Vagina (tissue), 2 donors: ENCODE measurements at regions not wholly inside any gene's neighbourhood (a gene's known extent, or its start where the extent isn't known, plus 50 kb on each side); places are given as distances from the start of the nearest gene placed in this dataset.

Experiments used
- DNase-seq, 2 donors: peaks; one replicate each; pipeline ENCODE4 v3.0.0-alpha.2; 2017; ENCODE audit errors: extremely low spot score in 2 of 2
- H3K27ac ChIP-seq: fragments of 200-600 bp; sonication (generic); one replicate; pipeline ENCODE4 v1.5.1; 2019
- H3K27me3 ChIP-seq: fragments of 200-600 bp; sonication (generic); one replicate; pipeline ENCODE4 v1.5.1; 2019
- H3K36me3 ChIP-seq, 2 donors: fragments of 200-600 bp; sonication (generic); one replicate each; pipeline ENCODE4 v1.5.1; 2017 to 2019
- H3K4me1 ChIP-seq: fragments of 200-600 bp; sonication (generic); one replicate; pipeline ENCODE4 v1.5.1; 2019
- H3K4me3 ChIP-seq, 2 donors: fragments of 200-600 bp; sonication (generic); 1 replicate in 1 of 2; 2 replicates in 1 of 2; pipeline ENCODE4 v1.5.1; 2016 to 2019
- H3K9me3 ChIP-seq: fragments of 200-600 bp; sonication (generic); one replicate; pipeline ENCODE4 v1.5.1; 2019
- CTCF ChIP-seq, 3 experiments: fragments of 450-650 bp in 2 of 3; fragments of 200-600 bp in 1 of 3; sonication (generic) in 1 of 3; IDR thresholded peaks; one replicate each; pipeline ENCODE4 v1.5.1; 2017 to 2019; ENCODE audit warnings: antibody characterized with exemption in 3 of 3, mild to moderate bottlenecking in 2 of 3, moderate library complexity in 2 of 3
- POLR2A ChIP-seq, 2 donors: fragments of 450-650 bp; IDR thresholded peaks; one replicate each; pipeline ENCODE4 v1.6.1; 2017; ENCODE audit warnings: antibody characterized with exemption in 2 of 2, mild to moderate bottlenecking in 2 of 2, moderate library complexity in 2 of 2
- POLR2AphosphoS5 ChIP-seq, 2 donors: sonication (generic); formaldehyde crosslinking; IDR thresholded peaks; one replicate each; pipeline ENCODE4 v1.9.0; 2017; ENCODE audit warnings: antibody characterized with exemption in 2 of 2, mild to moderate bottlenecking in 2 of 2, low read depth in 1 of 2; ENCODE audit not compliant: insufficient read depth in 1 of 2
- intact Hi-C: fragments of 100-400 bp; cut with DNase I; formaldehyde crosslinking; loops from one replicate; pipeline ENCODE4 v1.15.1; 2023

DNA sequence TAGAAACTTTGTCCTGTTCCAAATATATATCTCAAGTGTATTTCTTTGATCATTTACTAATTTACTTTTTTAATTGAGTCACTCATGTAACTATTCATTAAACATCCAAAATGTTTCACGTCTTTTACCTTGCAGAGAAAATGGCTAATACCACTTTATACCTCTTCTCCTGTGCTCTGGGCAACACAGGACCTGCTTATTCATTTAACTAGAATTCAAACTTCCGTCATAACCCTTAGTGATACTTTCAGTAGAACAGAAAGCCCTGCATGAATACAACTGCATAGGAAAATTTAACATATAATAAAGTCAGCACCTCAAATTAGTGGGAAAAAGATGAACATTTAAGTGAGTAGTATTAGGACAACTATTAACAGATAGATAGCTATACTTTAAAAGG is 205.2 kb downstream of the MREG start:
- intact Hi-C loops: no loop called here
- TF ChIP-seq POLR2AphosphoS5 (IDR thresholded peaks at IDR 0.05; ENCODE audit: insufficient read depth in 1 of 2, low read depth in 1 of 2) (no peak), POLR2A (IDR thresholded peaks at IDR 0.05) (no peak), CTCF (IDR thresholded peaks at IDR 0.05) (no peak)

GRCh38 chr2:215805493-215805892 is 207.9 kb downstream of the MREG start:
- Histone ChIP-seq H3K27me3 (no peaks in the 10 kb centered on the region), H3K9me3 (no peaks in the 10 kb centered on the region), H3K36me3 (no peaks in the 10 kb centered on the region), H3K27ac (no peak overlapping the region), H3K4me3 (no peak overlapping the region), H3K4me1 (no peaks in the 10 kb centered on the region)
- TF ChIP-seq POLR2AphosphoS5 (IDR thresholded peaks at IDR 0.05; ENCODE audit: insufficient read depth in 1 of 2, low read depth in 1 of 2) (no peak), POLR2A (IDR thresholded peaks at IDR 0.05) (no peak), CTCF (IDR thresholded peaks at IDR 0.05) (no peak)
- no peak for DNase-seq
- intact Hi-C loops: no loop called here

More for the DNA sequence above, 205.2 kb downstream of the MREG start:
- DNase-seq: no peak
- Histone ChIP-seq H3K27ac (no peak overlapping the region), H3K27me3 (no peaks in the 10 kb centered on the region), H3K9me3 (no peaks in the 10 kb centered on the region), H3K36me3 (no peaks in the 10 kb centered on the region), H3K4me1 (no peaks in the 10 kb centered on the region), H3K4me3 (no peak overlapping the region)

DNA sequence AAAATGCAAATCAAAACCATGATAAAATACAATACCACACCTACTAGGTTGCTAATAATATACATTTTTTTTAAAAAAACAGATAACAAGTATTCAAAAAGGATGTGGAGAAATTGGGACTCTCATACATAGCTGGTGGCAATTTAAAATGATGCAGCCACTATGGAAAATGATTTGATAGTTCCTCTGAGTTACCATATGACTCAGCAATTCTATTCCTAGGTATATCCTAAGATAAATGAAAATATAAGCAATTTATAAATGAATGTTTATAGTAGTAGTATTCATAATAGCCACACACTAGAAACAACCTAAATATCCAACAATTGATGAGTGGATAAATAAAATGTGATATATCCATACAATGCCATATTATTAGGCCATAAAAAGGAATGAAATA is 210.2 kb downstream of the MREG start:
- no peak for DNase-seq

DNA sequence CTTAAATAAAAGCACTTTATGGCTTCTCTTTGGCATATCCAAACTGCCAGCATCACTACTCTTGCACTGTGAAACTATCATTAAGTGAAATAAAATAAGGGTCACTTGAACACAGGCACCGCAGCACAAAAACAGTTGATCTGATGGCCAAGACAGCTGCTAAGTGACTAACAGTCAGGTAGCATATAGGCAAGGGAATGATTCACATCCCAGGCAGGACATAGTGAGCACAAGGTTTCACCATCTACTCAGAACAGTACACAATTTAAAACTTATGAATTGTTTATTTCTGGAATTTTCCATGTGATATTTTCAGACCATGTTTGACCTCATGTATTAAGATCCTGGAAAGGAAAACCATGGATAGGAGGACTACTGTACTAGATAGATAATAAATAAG is 214.2 kb downstream of the MREG start:
- no peak overlapping the region for H3K27ac ChIP-seq
- no peaks in the 10 kb centered on the region for H3K4me1 ChIP-seq
- H3K4me3 ChIP-seq: no peak overlapping the region
- intact Hi-C loops: no loop called here
- no peaks in the 10 kb centered on the region for H3K36me3 ChIP-seq
- TF ChIP-seq CTCF (IDR thresholded peaks at IDR 0.05): no peak
- no peak for TF ChIP-seq POLR2AphosphoS5 (IDR thresholded peaks at IDR 0.05; ENCODE audit: insufficient read depth in 1 of 2, low read depth in 1 of 2)
- no peak for TF ChIP-seq POLR2A (IDR thresholded peaks at IDR 0.05)
- no peaks in the 10 kb centered on the region for H3K27me3 ChIP-seq
- H3K9me3 ChIP-seq: no peaks in the 10 kb centered on the region
- DNase-seq: no peak

More for the DNA sequence above, 210.2 kb downstream of the MREG start:
- Histone ChIP-seq H3K27me3 (no peaks in the 10 kb centered on the region), H3K4me1 (no peaks in the 10 kb centered on the region), H3K9me3 (no peaks in the 10 kb centered on the region), H3K36me3 (no peaks in the 10 kb centered on the region), H3K27ac (no peak overlapping the region), H3K4me3 (no peak overlapping the region)
- intact Hi-C loops: no loop called here
- TF ChIP-seq POLR2AphosphoS5 (IDR thresholded peaks at IDR 0.05; ENCODE audit: insufficient read depth in 1 of 2, low read depth in 1 of 2): no peak
- no peak for TF ChIP-seq POLR2A (IDR thresholded peaks at IDR 0.05)
- no peak for TF ChIP-seq CTCF (IDR thresholded peaks at IDR 0.05)

DNA sequence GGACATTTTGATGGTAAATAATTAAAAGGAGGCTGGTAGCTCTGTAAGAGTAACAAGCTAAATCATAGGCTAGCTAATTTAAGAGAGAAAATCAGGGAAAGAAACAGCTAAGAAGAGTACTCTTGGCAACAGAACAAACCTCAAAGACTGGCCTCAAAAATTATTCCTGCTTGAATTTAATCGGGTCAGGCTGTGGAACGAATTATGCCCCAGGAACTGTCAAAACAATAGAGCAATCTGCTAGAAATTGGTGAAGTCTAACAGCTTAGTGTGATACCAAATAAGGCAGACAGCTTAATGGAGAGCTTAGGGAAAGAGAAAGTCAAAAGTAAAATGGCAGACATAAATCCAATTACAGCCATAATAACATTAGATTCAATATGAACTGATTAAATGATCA is 215.7 kb downstream of the MREG start:
- TF ChIP-seq CTCF (IDR thresholded peaks at IDR 0.05) (no peak), POLR2A (IDR thresholded peaks at IDR 0.05) (no peak), POLR2AphosphoS5 (IDR thresholded peaks at IDR 0.05; ENCODE audit: insufficient read depth in 1 of 2, low read depth in 1 of 2) (no peak)
- intact Hi-C loops: no loop called here
- Histone ChIP-seq H3K4me3 (no peak overlapping the region), H3K27ac (no peak overlapping the region), H3K27me3 (no peaks in the 10 kb centered on the region), H3K36me3 (no peaks in the 10 kb centered on the region), H3K4me1 (no peaks in the 10 kb centered on the region), H3K9me3 (no peaks in the 10 kb centered on the region)
- DNase-seq: no peak
